HepG2 (cell line): ENCODE measurements at regions not wholly inside any gene's neighbourhood (a gene's known extent, or its start where the extent isn't known, plus 50 kb on each side); places are given as distances from the start of the nearest gene placed in this dataset.

Experiments
- ATAC-seq: fragments of 200-7000 bp; cut with Tn5 transposase; 3 replicates; pipeline ENCODE4 v1.9.1; 2020; ENCODE audit warnings: mild to moderate bottlenecking, moderate library complexity
- BruUV-seq: library from RNA; stranded (reverse); fragments of 400-500 nt; replicated peaks from 2 replicates; lab custom pipeline; 2021; lab: Mats Ljungman, UMichigan
- CTCF ChIA-PET: fragments of 300-600 bp; formaldehyde crosslinking; extraction: SDS; loops from one replicate; lab custom pipeline; 2021; ENCODE audit warnings: low total read pairs, inconsistent platforms, low intra/inter-chr PET ratio; lab: Yijun Ruan, JAX
- POLR2A ChIA-PET: fragments of 350-600 bp; sonication (Branson Sonifier 250); formaldehyde crosslinking; loops from one replicate; lab custom pipeline; 2020; ENCODE audit warnings: antibody characterized with exemption, inconsistent platforms; lab: Yijun Ruan, JAX
- DNase-seq: peaks from one replicate; pipeline ENCODE4 v3.0.0-alpha.2; 2015; ENCODE audit warnings: low spot score
- FAIRE-seq: peaks from 3 replicates; lab custom pipeline; 2011; peaks lifted over from hg19 to GRCh38; lab: Jason Lieb, UNC
- H2AFZ ChIP-seq: one replicate; pipeline ENCODE4 v1.6.1; 2011; ENCODE audit warnings: low read length, inconsistent platforms
- H3K27ac ChIP-seq: fragments of 300-600 bp; 3 replicates; pipeline ENCODE4 v1.8.0; 2011; ENCODE audit warnings: mixed run types, mild to moderate bottlenecking, mixed read lengths, low read length, inconsistent platforms; ENCODE audit not compliant: insufficient read depth; ENCODE audit errors: extremely low read length
- H3K27me3 ChIP-seq, 2 experiments: fragments of 200-600 bp in 1 of 2; 2 replicates in 1 of 2; 3 replicates in 1 of 2; pipeline versions ENCODE4 v1.6.0 to v1.8.0; 2011; ENCODE audit warnings: low read length in 2 of 2, mild to moderate bottlenecking in 2 of 2, moderate library complexity in 2 of 2, inconsistent platforms in 1 of 2; ENCODE audit not compliant: insufficient read depth in 2 of 2, control insufficient read depth in 1 of 2
- H3K36me3 ChIP-seq, 2 experiments: fragments of 200-600 bp in 1 of 2; replicated peaks in 1 of 2; 2 replicates in 1 of 2; 3 replicates in 1 of 2; pipeline versions ENCODE4 v1.5.1 to v1.8.0; 2011; ENCODE audit warnings: low read length in 2 of 2, inconsistent platforms in 1 of 2; ENCODE audit not compliant: insufficient read depth in 2 of 2, control insufficient read depth in 1 of 2
- H3K4me1 ChIP-seq: 2 replicates; pipeline ENCODE4 v1.5.1; 2012; ENCODE audit warnings: low read length, inconsistent platforms; ENCODE audit not compliant: insufficient read depth
- H3K4me2 ChIP-seq: 2 replicates; pipeline ENCODE4 v1.6.0; 2011; ENCODE audit warnings: low read depth, low read length, inconsistent platforms
- H3K4me3 ChIP-seq, 3 experiments: fragments of 200-600 bp in 1 of 3; sonication (generic), shearing (Covaris generic) in 1 of 3; replicated peaks in 1 of 3; 2 replicates each; pipeline ENCODE4 v1.5.1; 2011 to 2016; ENCODE audit warnings: low read length in 3 of 3, inconsistent platforms in 2 of 3, low read depth in 2 of 3, mild to moderate bottlenecking in 2 of 3, control low read depth in 1 of 3, mixed read lengths in 1 of 3; ENCODE audit not compliant: insufficient read depth in 1 of 3
- H3K79me2 ChIP-seq: one replicate; pipeline ENCODE4 v1.6.1; 2011; ENCODE audit warnings: low read length, inconsistent platforms; ENCODE audit not compliant: insufficient read depth
- H3K9ac ChIP-seq: 2 replicates; pipeline ENCODE4 v1.6.0; 2011; ENCODE audit warnings: mild to moderate bottlenecking, low read depth, low read length, inconsistent platforms; ENCODE audit not compliant: insufficient read depth
- H3K9me3 ChIP-seq: 2 replicates; pipeline ENCODE4 v1.5.1; 2012; ENCODE audit warnings: mild to moderate bottlenecking, low read length
- H4K20me1 ChIP-seq: 2 replicates; pipeline ENCODE4 v1.6.0; 2011; ENCODE audit warnings: inconsistent platforms, mild to moderate bottlenecking, low read length, moderate library complexity; ENCODE audit not compliant: insufficient read depth
- ARHGAP35 ChIP-seq: sonication (generic); formaldehyde crosslinking; IDR thresholded peaks from 2 replicates; pipeline ENCODE4 v1.9.0; 2022; ENCODE audit warnings: mild to moderate bottlenecking, inconsistent platforms, moderate library complexity, missing genetic modification reagents, borderline replicate concordance
- MEIS1 ChIP-seq: sonication (generic); formaldehyde crosslinking; IDR thresholded peaks from 2 replicates; pipeline ENCODE4 v1.9.0; 2021; ENCODE audit warnings: mild to moderate bottlenecking, missing genetic modification reagents, moderate library complexity, borderline replicate concordance
- PRMT3 ChIP-seq: sonication (generic); formaldehyde crosslinking; IDR thresholded peaks from 2 replicates; pipeline ENCODE4 v1.8.1; 2022; ENCODE audit warnings: low read depth, mild to moderate bottlenecking, moderate library complexity, missing genetic modification reagents, borderline replicate concordance
- ZNF335 ChIP-seq: sonication (generic); formaldehyde crosslinking; IDR thresholded peaks from 2 replicates; pipeline ENCODE4 v1.4.0; 2020; ENCODE audit warnings: missing genetic modification reagents
- ZNF619 ChIP-seq: sonication (generic); formaldehyde crosslinking; IDR thresholded peaks from 2 replicates; pipeline ENCODE4 v1.4.0; 2020; ENCODE audit warnings: mild to moderate bottlenecking, missing genetic modification reagents
- WGBS: methylation state at CpG from one replicate; pipeline ENCODE4 v1.1.6; 2017; ENCODE audit warnings: low lambda C conversion rate; 5-methylcytosine and 5-hydroxymethylcytosine counted together
- in situ Hi-C: cut with HindIII; loops from 2 replicates; pipeline ENCODE4 v1.10.0; 2017; ENCODE audit warnings: low pct_unique_long_range_greater_than_20kb; ENCODE audit not compliant: extremely low pct_ligation_motif_present
- intact Hi-C: fragments of 100-400 bp; cut with micrococcal nuclease; formaldehyde crosslinking; loops from one replicate; pipeline ENCODE4 v1.10.0; 2022; ENCODE audit not compliant: unreplicated experiment
- TF ChIP-seq, protein P1 (sequence below): sonication (generic); formaldehyde crosslinking; IDR thresholded peaks from 2 replicates; pipeline ENCODE4 v1.4.0; 2020; ENCODE audit warnings: missing genetic modification reagents
- TF ChIP-seq, protein P2 (sequence below): sonication (generic); formaldehyde crosslinking; IDR thresholded peaks from 2 replicates; pipeline ENCODE4 v1.4.0; 2020; ENCODE audit warnings: missing genetic modification reagents, borderline replicate concordance

DNA sequence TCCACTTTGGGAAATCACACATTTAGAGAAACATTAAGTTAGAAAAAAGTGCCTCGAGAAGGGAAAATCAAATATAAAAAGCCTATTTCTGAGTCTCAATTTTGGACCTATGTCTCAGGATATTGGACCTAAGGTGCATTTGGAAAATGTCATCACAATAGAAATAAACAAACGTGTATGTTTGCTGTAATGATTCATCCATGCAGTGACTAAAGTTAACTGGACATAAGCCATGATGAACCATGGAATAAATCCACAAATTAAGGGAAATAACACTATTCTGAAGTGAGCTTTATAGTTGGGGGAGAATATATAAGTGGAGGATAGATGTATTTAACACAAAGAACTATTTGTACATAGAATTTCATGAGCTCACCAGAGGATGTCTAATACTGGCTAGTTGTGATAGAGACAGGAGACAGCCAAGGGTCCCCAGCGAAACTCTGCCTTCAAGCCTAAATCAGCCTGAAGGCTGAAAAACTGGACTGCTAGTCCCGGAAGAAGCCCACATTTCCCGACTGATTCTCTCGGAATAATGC is 963.3 kb upstream of the SPRY2 start:
- Histone ChIP-seq H3K79me2 (no peaks in the 10 kb centered on the region), H3K9me3 (no peaks in the 10 kb centered on the region), H3K4me3 (no peak overlapping the region), H3K4me1 (no peaks in the 10 kb centered on the region), H3K36me3 (no peaks in the 10 kb centered on the region), H3K27me3 (no peaks in the 10 kb centered on the region), H4K20me1 (no peaks in the 10 kb centered on the region), H2AFZ (no peak overlapping the region), H3K4me2 (no peak overlapping the region), H3K9ac (no peak overlapping the region), H3K27ac (no peak overlapping the region)
- ChIA-PET POLR2A (no interaction called here), CTCF (no interaction called here)
- no TSS peak for BruUV-seq
- in situ Hi-C loops (no loop called here), intact Hi-C loops (no loop called here)
- FAIRE-seq (no peak), ATAC-seq (no peak), DNase-seq (no peak)
- TF ChIP-seq ARHGAP35 (CRISPR knock-in tag), result no peak
- TF ChIP-seq, protein P1, sequence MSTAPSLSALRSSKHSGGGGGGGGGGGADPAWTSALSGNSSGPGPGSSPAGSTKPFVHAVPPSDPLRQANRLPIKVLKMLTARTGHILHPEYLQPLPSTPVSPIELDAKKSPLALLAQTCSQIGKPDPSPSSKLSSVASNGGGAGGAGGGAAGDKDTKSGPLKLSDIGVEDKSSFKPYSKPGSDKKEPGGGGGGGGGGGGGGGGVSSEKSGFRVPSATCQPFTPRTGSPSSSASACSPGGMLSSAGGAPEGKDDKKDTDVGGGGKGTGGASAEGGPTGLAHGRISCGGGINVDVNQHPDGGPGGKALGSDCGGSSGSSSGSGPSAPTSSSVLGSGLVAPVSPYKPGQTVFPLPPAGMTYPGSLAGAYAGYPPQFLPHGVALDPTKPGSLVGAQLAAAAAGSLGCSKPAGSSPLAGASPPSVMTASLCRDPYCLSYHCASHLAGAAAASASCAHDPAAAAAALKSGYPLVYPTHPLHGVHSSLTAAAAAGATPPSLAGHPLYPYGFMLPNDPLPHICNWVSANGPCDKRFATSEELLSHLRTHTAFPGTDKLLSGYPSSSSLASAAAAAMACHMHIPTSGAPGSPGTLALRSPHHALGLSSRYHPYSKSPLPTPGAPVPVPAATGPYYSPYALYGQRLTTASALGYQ (CRISPR knock-in tag), result no peak
- no peak for TF ChIP-seq ZNF335 (CRISPR knock-in tag)
- TF ChIP-seq ZNF619 (CRISPR knock-in tag), result no peak
- TF ChIP-seq PRMT3 (CRISPR knock-in tag), result no peak
- no peak for TF ChIP-seq MEIS1 (CRISPR knock-in tag)
- TF ChIP-seq, protein P2, sequence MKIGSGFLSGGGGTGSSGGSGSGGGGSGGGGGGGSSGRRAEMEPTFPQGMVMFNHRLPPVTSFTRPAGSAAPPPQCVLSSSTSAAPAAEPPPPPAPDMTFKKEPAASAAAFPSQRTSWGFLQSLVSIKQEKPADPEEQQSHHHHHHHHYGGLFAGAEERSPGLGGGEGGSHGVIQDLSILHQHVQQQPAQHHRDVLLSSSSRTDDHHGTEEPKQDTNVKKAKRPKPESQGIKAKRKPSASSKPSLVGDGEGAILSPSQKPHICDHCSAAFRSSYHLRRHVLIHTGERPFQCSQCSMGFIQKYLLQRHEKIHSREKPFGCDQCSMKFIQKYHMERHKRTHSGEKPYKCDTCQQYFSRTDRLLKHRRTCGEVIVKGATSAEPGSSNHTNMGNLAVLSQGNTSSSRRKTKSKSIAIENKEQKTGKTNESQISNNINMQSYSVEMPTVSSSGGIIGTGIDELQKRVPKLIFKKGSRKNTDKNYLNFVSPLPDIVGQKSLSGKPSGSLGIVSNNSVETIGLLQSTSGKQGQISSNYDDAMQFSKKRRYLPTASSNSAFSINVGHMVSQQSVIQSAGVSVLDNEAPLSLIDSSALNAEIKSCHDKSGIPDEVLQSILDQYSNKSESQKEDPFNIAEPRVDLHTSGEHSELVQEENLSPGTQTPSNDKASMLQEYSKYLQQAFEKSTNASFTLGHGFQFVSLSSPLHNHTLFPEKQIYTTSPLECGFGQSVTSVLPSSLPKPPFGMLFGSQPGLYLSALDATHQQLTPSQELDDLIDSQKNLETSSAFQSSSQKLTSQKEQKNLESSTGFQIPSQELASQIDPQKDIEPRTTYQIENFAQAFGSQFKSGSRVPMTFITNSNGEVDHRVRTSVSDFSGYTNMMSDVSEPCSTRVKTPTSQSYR (CRISPR knock-in tag), result no peak
- WGBS, result 7% methylated on average over 6 of the region's 6 CpGs
